Upper lobe of left lung (tissue), 6 donors: ENCODE measurements at regions not wholly inside any gene's neighbourhood (a gene's known extent, or its start where the extent isn't known, plus 50 kb on each side); places are given as distances from the start of the nearest gene placed in this dataset.
A peak's percentile ranks its signal among the peaks of the same experiment; 100 is the strongest.

Source experiments
- ATAC-seq, 2 donors: fragments of 200-7000 bp; cut with Tn5 transposase; one replicate each; pipeline ENCODE4 v1.9.1; 2022; ENCODE audit warnings: mild to moderate bottlenecking in 2 of 2, moderate library complexity in 2 of 2; ENCODE audit not compliant: low FRiP score in 2 of 2
- DNase-seq, 2 donors: peaks; one replicate each; pipeline ENCODE4 v3.0.0-alpha.2; 2019 to 2020
- H3K27ac ChIP-seq, 4 donors: fragments of 200-600 bp; sonication (generic); one replicate each; pipeline ENCODE4 v1.5.1; 2016 to 2019
- H3K27me3 ChIP-seq, 4 donors: fragments of 200-600 bp; sonication (generic); one replicate each; pipeline ENCODE4 v1.5.1; 2017 to 2019
- H3K36me3 ChIP-seq, 4 donors: fragments of 200-600 bp; sonication (generic); one replicate each; pipeline ENCODE4 v1.5.1; 2016 to 2019
- H3K4me1 ChIP-seq, 4 donors: fragments of 200-600 bp; sonication (generic); one replicate each; pipeline ENCODE4 v1.5.1; 2018 to 2019
- H3K4me3 ChIP-seq, 4 donors: fragments of 200-600 bp; sonication (generic); one replicate each; pipeline ENCODE4 v1.5.1; 2017 to 2019; ENCODE audit warnings: mild to moderate bottlenecking in 2 of 4, moderate library complexity in 1 of 4
- H3K9me3 ChIP-seq, 4 donors: fragments of 200-600 bp; sonication (generic); one replicate each; pipeline ENCODE4 v1.5.1; 2018 to 2019
- CTCF ChIP-seq, 6 experiments: fragments of 450-650 bp in 4 of 6; fragments of 200-600 bp in 2 of 6; sonication (generic) in 2 of 6; IDR thresholded peaks; one replicate each; pipeline ENCODE4 v1.5.1; 2016 to 2019; ENCODE audit warnings: antibody characterized with exemption in 6 of 6
- EP300 ChIP-seq, 4 donors: sonication (generic); formaldehyde crosslinking; IDR thresholded peaks; one replicate each; pipeline ENCODE4 v1.5.1; 2017; ENCODE audit warnings: antibody characterized with exemption in 4 of 4, control low read depth in 2 of 4
- POLR2A ChIP-seq, 4 donors: fragments of 450-650 bp; IDR thresholded peaks; one replicate each; pipeline ENCODE4 v1.5.1; 2016 to 2017; ENCODE audit warnings: antibody characterized with exemption in 4 of 4, mild to moderate bottlenecking in 2 of 4
- POLR2AphosphoS5 ChIP-seq, 2 donors: sonication (generic); formaldehyde crosslinking; IDR thresholded peaks; one replicate each; pipeline ENCODE4 v1.5.1; 2017; ENCODE audit warnings: antibody characterized with exemption in 2 of 2
- WGBS, 2 donors: methylation state at CpG; one replicate each; pipeline ENCODE4 v1.1.5; 2017 to 2018; 5-methylcytosine and 5-hydroxymethylcytosine counted together
- donor health status: DM: no; HTN: no; CAD: no; lungs with moderate emphysema.
- donor health status: DM: no; HTN: yes; CAD: no; lungs with severe emphysema.

DNA sequence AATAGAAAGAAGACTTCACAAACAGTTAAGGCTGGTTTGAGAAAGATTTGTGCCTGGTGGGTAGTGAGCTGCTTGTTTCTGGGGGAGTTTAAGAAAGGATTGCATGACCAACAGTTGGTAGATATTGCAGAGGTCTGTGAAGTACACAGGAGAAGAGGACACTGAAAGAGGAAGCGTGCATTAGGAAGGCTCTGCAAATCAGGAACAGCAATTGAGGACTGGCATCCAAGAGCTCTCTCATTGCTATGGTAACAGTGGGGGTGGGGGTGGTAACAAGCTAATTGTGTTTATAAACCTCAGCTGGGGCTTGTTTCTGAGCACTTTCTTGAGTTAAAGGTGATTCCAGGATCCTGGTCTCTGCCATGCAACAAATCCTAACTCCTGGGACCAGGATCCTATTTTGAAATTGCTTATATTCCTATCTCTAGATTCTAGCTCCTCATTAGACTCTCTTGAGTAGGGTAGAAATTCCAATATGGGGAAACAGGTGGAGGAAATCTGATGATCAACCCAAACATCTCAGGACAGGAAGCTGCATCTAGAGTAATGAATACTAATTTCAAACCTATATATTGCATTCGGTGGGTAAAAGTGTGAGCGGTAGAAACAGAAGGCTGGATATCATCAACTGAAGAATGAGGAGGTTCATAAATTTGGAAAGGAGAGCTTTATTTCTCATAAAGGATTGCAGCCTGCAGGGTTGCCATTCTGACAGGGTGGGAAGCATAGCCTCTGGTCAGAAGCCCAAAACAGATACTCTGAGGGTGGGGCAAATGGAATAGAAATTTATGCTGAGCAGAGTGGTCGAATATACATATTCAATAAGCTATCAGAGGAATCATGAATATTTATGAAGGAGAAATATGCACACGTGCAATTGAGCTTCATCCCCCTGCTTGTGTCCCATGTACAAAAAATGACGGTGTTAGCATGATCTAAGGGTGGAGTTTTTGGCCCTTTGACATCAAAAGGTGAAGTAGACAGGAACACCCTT is 79.4 kb downstream of the PTTG1 start:
- H3K4me3 ChIP-seq: no peak overlapping the region
- no peaks in the 10 kb centered on the region for H3K9me3 ChIP-seq
- no peak overlapping the region for H3K27ac ChIP-seq
- ATAC-seq (peak in 1 of 2 donors; percentile 86), DNase-seq (no peak)
- 68 to 79% methylated on average over 6 of the region's 6 CpGs for WGBS, 2 donors
- no peaks in the 10 kb centered on the region for H3K36me3 ChIP-seq
- TF ChIP-seq POLR2AphosphoS5 (IDR thresholded peaks at IDR 0.05) (no peak), CTCF (IDR thresholded peaks at IDR 0.05) (no peak), EP300 (IDR thresholded peaks at IDR 0.05) (no peak), POLR2A (IDR thresholded peaks at IDR 0.05) (no peak)
- H3K27me3 ChIP-seq: no peaks in the 10 kb centered on the region
- H3K4me1 ChIP-seq: peaks cover 0 to 3% (median 0%) of the 10 kb centered on the region in 4 donors

- H3K4me3 ChIP-seq: no peak overlapping the region
- peaks cover 0 to 18% (median 5%) of the 10 kb centered on the region in 4 donors for H3K4me1 ChIP-seq
- no peaks in the 10 kb centered on the region for H3K27me3 ChIP-seq
- ATAC-seq (no peak), DNase-seq (no peak)
- 47 to 49% methylated on average over 2 of the region's 2 CpGs for WGBS, 2 donors
- TF ChIP-seq EP300 (IDR thresholded peaks at IDR 0.05): no peak
- TF ChIP-seq POLR2A (IDR thresholded peaks at IDR 0.05): no peak
- TF ChIP-seq CTCF (IDR thresholded peaks at IDR 0.05): no peak
- TF ChIP-seq POLR2AphosphoS5 (IDR thresholded peaks at IDR 0.05): no peak
- H3K36me3 ChIP-seq: no peaks in the 10 kb centered on the region
- H3K9me3 ChIP-seq: no peaks in the 10 kb centered on the region
- H3K27ac ChIP-seq: no peak overlapping the region
Measured at GRCh38 chr5:160504906-160505305, 83.3 kb downstream of the PTTG1 start.

- peak overlapping the region in 1 of 4 donors; percentile 32 for H3K27ac ChIP-seq
- no peaks in the 10 kb centered on the region for H3K36me3 ChIP-seq
- no peaks in the 10 kb centered on the region for H3K27me3 ChIP-seq
- H3K4me1 ChIP-seq: peaks cover 0 to 18% (median 5%) of the 10 kb centered on the region in 4 donors
- H3K4me3 ChIP-seq: no peak overlapping the region
- ATAC-seq (peak; percentile 38 to 60), DNase-seq (peak in 1 of 2 donors; percentile 38)
- 47 to 62% methylated on average over 15 to 18 of the region's 18 CpGs for WGBS, 2 donors
- no peaks in the 10 kb centered on the region for H3K9me3 ChIP-seq
- TF ChIP-seq POLR2AphosphoS5 (IDR thresholded peaks at IDR 0.05): no peak
- no peak for TF ChIP-seq CTCF (IDR thresholded peaks at IDR 0.05)
- TF ChIP-seq EP300 (IDR thresholded peaks at IDR 0.05): no peak
- no peak for TF ChIP-seq POLR2A (IDR thresholded peaks at IDR 0.05)
Measured at GRCh38 chr5:160506006-160507004, 84.7 kb downstream of the PTTG1 start.

GRCh38 chr5:160507221-160507721 is 85.6 kb downstream of the PTTG1 start:
- Histone ChIP-seq H3K4me3 (no peak overlapping the region), H3K36me3 (no peaks in the 10 kb centered on the region), H3K27me3 (no peaks in the 10 kb centered on the region), H3K4me1 (peaks cover 0 to 18% (median 5%) of the 10 kb centered on the region in 4 donors), H3K9me3 (no peaks in the 10 kb centered on the region), H3K27ac (no peak overlapping the region)
- TF ChIP-seq POLR2AphosphoS5 (IDR thresholded peaks at IDR 0.05) (no peak), POLR2A (IDR thresholded peaks at IDR 0.05) (no peak), CTCF (IDR thresholded peaks at IDR 0.05) (no peak), EP300 (IDR thresholded peaks at IDR 0.05) (no peak)
- DNase-seq (no peak), ATAC-seq (peak in 1 of 2 donors; percentile 44)
- WGBS, 2 donors: 57 to 60% methylated on average over 5 of the region's 5 CpGs
